Spleen (tissue), 11 donors: ENCODE measurements at regions not wholly inside any gene's neighbourhood (a gene's known extent, or its start where the extent isn't known, plus 50 kb on each side); places are given as distances from the start of the nearest gene placed in this dataset.
"Not testable (repeated sequence)": the region's sequence is repeated elsewhere in the genome, so short reads cannot be mapped to it uniquely, and the experiment has no call there.

ENCODE experiments used
- DNase-seq: peaks from one replicate; pipeline ENCODE4 v3.0.0-alpha.2; 2020
- H3K27ac ChIP-seq, 8 donors: fragments of 200-600 bp; sonication (generic) in 7 of 8; 1 replicate in 4 of 8; 2 replicates in 4 of 8; pipeline versions ENCODE4 v1.5.0 to v1.8.0; 2016 to 2021; ENCODE audit warnings: inconsistent platforms in 4 of 8, mild to moderate bottlenecking in 4 of 8, moderate library complexity in 1 of 8
- H3K27me3 ChIP-seq, 7 donors: fragments of 200-600 bp; sonication (generic) in 6 of 7; replicated peaks in 1 of 7; 1 replicate in 4 of 7; 2 replicates in 3 of 7; pipeline versions ENCODE4 v1.5.0 to v1.8.0; 2016 to 2021; ENCODE audit warnings: inconsistent platforms in 3 of 7, mild to moderate bottlenecking in 1 of 7
- H3K36me3 ChIP-seq, 6 donors: fragments of 200-600 bp; sonication (generic) in 5 of 6; 1 replicate in 4 of 6; 2 replicates in 2 of 6; pipeline versions ENCODE4 v1.5.0 to v1.8.0; 2016 to 2021; ENCODE audit warnings: inconsistent platforms in 2 of 6
- H3K4me1 ChIP-seq, 6 donors: fragments of 200-600 bp; sonication (generic) in 5 of 6; 1 replicate in 3 of 6; 2 replicates in 3 of 6; pipeline versions ENCODE4 v1.5.0 to v1.8.0; 2016 to 2021; ENCODE audit warnings: inconsistent platforms in 3 of 6
- H3K4me3 ChIP-seq, 8 donors: fragments of 200-600 bp; sonication (generic) in 7 of 8; 1 replicate in 4 of 8; 2 replicates in 4 of 8; pipeline versions ENCODE4 v1.5.0 to v1.8.0; 2016 to 2021; ENCODE audit warnings: inconsistent platforms in 4 of 8, mild to moderate bottlenecking in 4 of 8, moderate library complexity in 2 of 8
- H3K9me3 ChIP-seq, 8 donors: fragments of 200-600 bp; sonication (generic) in 7 of 8; 1 replicate in 4 of 8; 2 replicates in 4 of 8; pipeline versions ENCODE4 v1.5.0 to v1.8.0; 2016 to 2021; ENCODE audit warnings: inconsistent platforms in 4 of 8
- CTCF ChIP-seq, 11 experiments: fragments of 200-600 bp in 7 of 11; fragments of 450-650 bp in 4 of 11; sonication (generic) in 4 of 11; IDR thresholded peaks in 8 of 11; conservative IDR thresholded peaks in 3 of 11; 1 replicate in 7 of 11; 2 replicates in 4 of 11; pipeline versions ENCODE4 v1.4.0 to v1.8.0; 2016 to 2021; ENCODE audit warnings: antibody characterized with exemption in 11 of 11, inconsistent platforms in 4 of 11, mild to moderate bottlenecking in 1 of 11
- POLR2A ChIP-seq, 3 donors: fragments of 450-650 bp; IDR thresholded peaks; one replicate each; pipeline ENCODE4 v1.5.1; 2017; ENCODE audit warnings: antibody characterized with exemption in 3 of 3, mild to moderate bottlenecking in 1 of 3
- POLR2AphosphoS5 ChIP-seq, 3 donors: sonication (generic); formaldehyde crosslinking; IDR thresholded peaks; one replicate each; pipeline ENCODE4 v1.5.1; 2017; ENCODE audit warnings: antibody characterized with exemption in 3 of 3
- WGBS, 5 donors: extraction: QIAGEN DNeasy Blood & Tissue Kit in 3 of 5; methylation state at CpG; one replicate each; pipeline versions ENCODE4 v1.1.5 to v1.1.7; 2013 to 2018; 5-methylcytosine and 5-hydroxymethylcytosine counted together
- intact Hi-C: fragments of 100-400 bp; cut with DNase I; formaldehyde crosslinking; loops from one replicate; pipeline ENCODE4 v1.15.0; 2023; ENCODE audit warnings: low total_unique reads
- donor health status: healthy with polysubstance abuse.
- donor health status: DM: no; HTN: no; CAD: no; lungs with moderate emphysema.
- donor health status: DM: no; HTN: no; CAD: no.
- donor health status: Bipolar disorder and iron deficiency.
- donor health status: healthy.
- donor health status: DM: no; HTN: no; CAD: no.
- donor health status: DM: yes; HTN: yes; CAD: no.

- no peaks in the 10 kb centered on the region for H3K4me1 ChIP-seq
- WGBS, 5 donors = 44 to 69% (median 50%) methylated on average over 2 of the region's 2 CpGs
- intact Hi-C loops = no loop called here
These were observed 272.8 kb upstream of the POU1F1 start for GRCh38 chr3:87549208-87549607.

GRCh38 chr3:87548271-87548670 lies 271.9 kb upstream of the POU1F1 start:
- Histone ChIP-seq H3K9me3 (no peaks in the 10 kb centered on the region), H3K4me1 (no peaks in the 10 kb centered on the region), H3K27ac (no peak overlapping the region), H3K36me3 (no peaks in the 10 kb centered on the region), H3K4me3 (no peak overlapping the region), H3K27me3 (no peaks in the 10 kb centered on the region)
- 49 to 80% (median 64%) methylated on average over 4 of the region's 4 CpGs for WGBS, 5 donors
- TF ChIP-seq CTCF (IDR thresholded peaks at IDR 0.05 in 8 of 11, conservative IDR thresholded peaks at IDR 0.05 in 3 of 11) (no peak), POLR2AphosphoS5 (IDR thresholded peaks at IDR 0.05) (no peak), POLR2A (IDR thresholded peaks at IDR 0.05) (no peak)
- intact Hi-C loops = no loop called here
- DNase-seq = no peak

More at GRCh38 chr3:87549208-87549607, 272.8 kb upstream of the POU1F1 start:
- no peaks in the 10 kb centered on the region for H3K9me3 ChIP-seq
- no peaks in the 10 kb centered on the region for H3K36me3 ChIP-seq
- no peak for DNase-seq
- no peaks in the 10 kb centered on the region for H3K27me3 ChIP-seq
- no peak overlapping the region for H3K27ac ChIP-seq
- no peak overlapping the region for H3K4me3 ChIP-seq
- TF ChIP-seq CTCF (IDR thresholded peaks at IDR 0.05 in 8 of 11, conservative IDR thresholded peaks at IDR 0.05 in 3 of 11) = no peak
- no peak for TF ChIP-seq POLR2AphosphoS5 (IDR thresholded peaks at IDR 0.05)
- no peak for TF ChIP-seq POLR2A (IDR thresholded peaks at IDR 0.05)

- TF ChIP-seq CTCF (IDR thresholded peaks at IDR 0.05 in 8 of 11, conservative IDR thresholded peaks at IDR 0.05 in 3 of 11) (no peak), POLR2A (IDR thresholded peaks at IDR 0.05) (no peak), POLR2AphosphoS5 (IDR thresholded peaks at IDR 0.05) (no peak)
- no peak for DNase-seq
- Histone ChIP-seq H3K27ac (no peak overlapping the region), H3K4me3 (no peak overlapping the region), H3K36me3 (no peaks in the 10 kb centered on the region), H3K9me3 (no peaks in the 10 kb centered on the region), H3K4me1 (no peaks in the 10 kb centered on the region), H3K27me3 (no peaks in the 10 kb centered on the region)
- WGBS, 5 donors = 80 to 90% (median 84%) methylated on average over 5 of the region's 5 CpGs
- intact Hi-C loops = no loop called here
These were observed 269.8 kb upstream of the POU1F1 start for GRCh38 chr3:87546216-87546615.

- DNase-seq, H3K4me1 ChIP-seq, H3K27me3 ChIP-seq, H3K27ac ChIP-seq, H3K4me3 ChIP-seq, H3K36me3 ChIP-seq, H3K9me3 ChIP-seq, intact Hi-C loops: not testable (repeated sequence)
- WGBS, 5 donors = 65 to 79% (median 74%) methylated on average over 2 of the region's 2 CpGs
These were observed 267.0 kb upstream of the POU1F1 start for GRCh38 chr3:87543408-87543807.

- TF ChIP-seq CTCF (IDR thresholded peaks at IDR 0.05 in 8 of 11, conservative IDR thresholded peaks at IDR 0.05 in 3 of 11) = no peak
- no peak for TF ChIP-seq POLR2AphosphoS5 (IDR thresholded peaks at IDR 0.05)
- no peak for TF ChIP-seq POLR2A (IDR thresholded peaks at IDR 0.05)
- H3K4me1 ChIP-seq = no peaks in the 10 kb centered on the region
- DNase-seq = no peak
- no peak overlapping the region for H3K4me3 ChIP-seq
- H3K36me3 ChIP-seq = no peaks in the 10 kb centered on the region
- no peaks in the 10 kb centered on the region for H3K9me3 ChIP-seq
- H3K27me3 ChIP-seq = no peaks in the 10 kb centered on the region
- H3K27ac ChIP-seq = no peak overlapping the region
- WGBS, 5 donors = 81 to 88% (median 82%) methylated on average over 3 of the region's 3 CpGs
- intact Hi-C loops = no loop called here
These were observed 265.3 kb upstream of the POU1F1 start for GRCh38 chr3:87541723-87542122.

- H3K27me3 ChIP-seq, intact Hi-C loops, H3K4me1 ChIP-seq, H3K36me3 ChIP-seq, DNase-seq, H3K9me3 ChIP-seq, H3K4me3 ChIP-seq, H3K27ac ChIP-seq: not testable (repeated sequence)
- 82 to 91% (median 85%) methylated on average over 5 of the region's 5 CpGs for WGBS, 5 donors
These were observed 262.3 kb upstream of the POU1F1 start for GRCh38 chr3:87538722-87539121.
